HCT116 (cell line): ENCODE measurements at regions not wholly inside any gene's neighbourhood (a gene's known extent, or its start where the extent isn't known, plus 50 kb on each side); places are given as distances from the start of the nearest gene placed in this dataset.

Source experiments
- CTCF ChIP-seq, 3 experiments: fragments of 200-600 bp in 1 of 3; sonication (generic) in 1 of 3; IDR thresholded peaks in 2 of 3; conservative IDR thresholded peaks in 1 of 3; 2 replicates each; pipeline ENCODE4 v1.5.1; 2012 to 2017; ENCODE audit warnings: low read depth in 2 of 3, low read length in 2 of 3, antibody characterized with exemption in 1 of 3, borderline replicate concordance in 1 of 3, control low read depth in 1 of 3, mild to moderate bottlenecking in 1 of 3, mixed read lengths in 1 of 3, mixed run types in 1 of 3, moderate library complexity in 1 of 3; ENCODE audit not compliant: insufficient read depth in 1 of 3
- EZH2phosphoT487 ChIP-seq: fragments of 200-600 bp; IDR thresholded peaks from 2 replicates; pipeline ENCODE4 v1.6.1; 2018; ENCODE audit warnings: antibody characterized with exemption, borderline replicate concordance
- SRF ChIP-seq: IDR thresholded peaks from 2 replicates; pipeline ENCODE4 v1.6.1; 2012; ENCODE audit warnings: low read depth
- ZFX ChIP-seq: fragments of 450-650 bp; IDR thresholded peaks from 2 replicates; pipeline ENCODE4 v1.6.1; 2017

- no peak for TF ChIP-seq SRF
- no peak for TF ChIP-seq CTCF (IDR thresholded peaks at IDR 0.05 in 2 of 3, conservative IDR thresholded peaks at IDR 0.05 in 1 of 3; ENCODE audit: borderline replicate concordance in 1 of 3, insufficient read depth in 1 of 3, low read depth in 2 of 3, low read length in 2 of 3)
- no peak for TF ChIP-seq EZH2phosphoT487
- TF ChIP-seq ZFX, result no peak
Observed at GRCh38 chrX:117843749-117844148, 272.9 kb downstream of the KLHL13 start.
